HG03571 (cell line): ENCODE measurements at regions not wholly inside any gene's neighbourhood (a gene's known extent, or its start where the extent isn't known, plus 50 kb on each side); places are given as distances from the start of the nearest gene placed in this dataset.

ENCODE experiments used
- ATAC-seq: cut with Tn5 transposase; IDR thresholded peaks from one replicate; pipeline ENCODE4 v1.9.1; 2021; ENCODE audit not compliant: unreplicated experiment

- no peak for ATAC-seq
Observed at GRCh38 chr13:43983373-43983772, 103.7 kb downstream of the LACC1 start.

- ATAC-seq: no peak
Observed at GRCh38 chr13:43984292-43984691, 104.6 kb downstream of the LACC1 start.

GRCh38 chr13:43985422-43986072 is 105.8 kb downstream of the LACC1 start:
- ATAC-seq: no peak

- ATAC-seq: no peak
Observed at GRCh38 chr13:43986421-43986981, 106.8 kb downstream of the LACC1 start.

- ATAC-seq: no peak
Observed at GRCh38 chr13:43988302-43988701, 108.6 kb downstream of the LACC1 start.

GRCh38 chr13:43990021-43990420 is 110.3 kb downstream of the LACC1 start:
- ATAC-seq: no peak

- no peak for ATAC-seq
Observed at GRCh38 chr13:43990829-43991228, 111.1 kb downstream of the LACC1 start.

GRCh38 chr13:43991773-43992201 is 112.1 kb downstream of the LACC1 start:
- no peak for ATAC-seq

- ATAC-seq: no peak
Observed at GRCh38 chr13:43992211-43992610, 112.5 kb downstream of the LACC1 start.

- ATAC-seq: no peak
Observed at GRCh38 chr13:43994999-43995859, 115.5 kb downstream of the LACC1 start.

GRCh38 chr13:43996221-43996620 is 116.5 kb downstream of the LACC1 start:
- no peak for ATAC-seq

GRCh38 chr13:44003481-44003880 is 123.8 kb downstream of the LACC1 start:
- no peak for ATAC-seq

- ATAC-seq: no peak
Observed at GRCh38 chr13:44004878-44005277, 125.2 kb downstream of the LACC1 start.

GRCh38 chr13:44007451-44007850 is 127.7 kb downstream of the LACC1 start:
- no peak for ATAC-seq

- ATAC-seq: no peak
Observed at GRCh38 chr13:44011036-44011435, 131.3 kb downstream of the LACC1 start.

- no peak for ATAC-seq
Observed at GRCh38 chr13:44012910-44013757, 133.4 kb downstream of the LACC1 start.

- ATAC-seq: no peak
Observed at GRCh38 chr13:44013758-44014291, 134.1 kb downstream of the LACC1 start.

GRCh38 chr13:44014501-44014900 is 134.8 kb downstream of the LACC1 start:
- ATAC-seq: no peak

- no peak for ATAC-seq
Observed at GRCh38 chr13:44015118-44015517, 135.4 kb downstream of the LACC1 start.

GRCh38 chr13:44015811-44016210 is 136.1 kb downstream of the LACC1 start:
- ATAC-seq: no peak

GRCh38 chr13:44017756-44018309 is 138.1 kb downstream of the LACC1 start:
- ATAC-seq: no peak
